ENCODE measurements at regions not wholly inside any gene's neighbourhood (a gene's known extent, or its start where the extent isn't known, plus 50 kb on each side); places are given as distances from the start of the nearest gene placed in this dataset.
A peak's percentile ranks its signal among the peaks of the same experiment; 100 is the strongest.

- DNase-seq = peak; percentile 70
Observed at GRCh38 chr10:42933448-42934340, 143.2 kb upstream of the RET start.

- DNase-seq = no peak
Observed at GRCh38 chr10:42934351-42934811, 142.5 kb upstream of the RET start.

- no peak for DNase-seq
Observed at GRCh38 chr10:42934842-42935241, 142.0 kb upstream of the RET start.

DNA sequence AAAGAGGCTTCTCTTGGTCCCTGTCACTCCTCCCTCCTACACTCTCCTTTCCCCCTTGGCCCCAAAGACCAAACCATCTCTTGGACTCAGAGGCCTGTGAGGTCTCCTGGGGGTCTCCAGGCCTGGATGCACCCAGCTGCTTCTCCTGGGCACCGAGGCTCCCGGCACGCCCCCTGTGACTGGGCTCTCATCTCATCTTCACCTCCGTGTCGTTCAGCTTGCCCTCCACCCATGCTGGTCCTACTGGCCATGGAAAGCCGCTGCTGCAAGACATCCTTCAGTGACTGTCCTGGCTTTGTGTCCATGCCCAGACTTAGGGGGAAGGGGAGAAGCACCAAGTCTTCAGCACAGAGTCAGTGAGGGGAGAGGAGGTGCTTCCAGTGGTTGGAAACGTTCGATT is 141.4 kb upstream of the RET start:
- no peak for DNase-seq

DNA sequence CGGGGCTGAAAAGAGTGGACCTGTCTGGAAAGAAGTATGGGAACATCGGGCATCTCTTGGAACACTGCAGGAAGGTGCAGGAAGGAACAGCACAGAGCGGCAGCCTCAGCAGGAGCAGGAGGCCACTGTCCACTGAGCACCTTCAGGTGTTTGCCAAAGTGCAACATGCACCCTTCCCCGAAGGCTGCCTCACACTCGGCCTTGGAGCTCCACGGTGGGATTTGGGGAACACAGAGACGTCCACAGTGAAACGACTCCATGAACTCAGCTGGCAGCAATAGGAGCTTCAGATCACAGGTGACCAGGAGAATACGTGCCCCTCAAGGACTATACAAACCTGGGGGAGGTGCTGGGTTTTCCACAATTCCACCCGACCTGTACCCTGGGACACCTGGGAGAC is 140.3 kb upstream of the RET start:
- DNase-seq = no peak

GRCh38 chr10:42937048-42937447 is 139.8 kb upstream of the RET start:
- no peak for DNase-seq

GRCh38 chr10:42937649-42938180 is 139.2 kb upstream of the RET start:
- DNase-seq = no peak

DNA sequence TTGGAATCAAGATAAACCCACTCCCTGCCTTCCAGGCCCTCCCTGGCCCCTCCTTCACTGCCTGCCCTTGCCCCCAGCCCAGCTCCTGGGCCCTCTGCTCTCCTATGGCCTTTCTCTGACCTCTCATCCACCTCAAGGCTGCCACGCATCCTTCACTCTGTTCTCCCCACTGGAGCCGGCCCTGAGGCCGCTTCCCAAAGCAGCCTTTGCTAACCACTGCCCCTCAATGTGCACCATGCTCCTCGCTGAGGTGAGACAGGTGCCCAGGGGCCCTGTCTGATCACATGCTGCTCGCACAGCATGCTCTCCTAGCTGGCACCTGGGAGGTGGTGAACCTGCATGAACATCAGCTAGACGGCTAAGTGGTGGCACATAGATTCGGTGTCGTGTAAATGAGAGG is 138.5 kb upstream of the RET start:
- DNase-seq = no peak

GRCh38 chr10:42939237-42939636 is 137.6 kb upstream of the RET start:
- no peak for DNase-seq

- no peak for DNase-seq
Observed at GRCh38 chr10:42939685-42940366, 137.0 kb upstream of the RET start.

- no peak for DNase-seq
Observed at GRCh38 chr10:42940487-42941294, 136.2 kb upstream of the RET start.

DNA sequence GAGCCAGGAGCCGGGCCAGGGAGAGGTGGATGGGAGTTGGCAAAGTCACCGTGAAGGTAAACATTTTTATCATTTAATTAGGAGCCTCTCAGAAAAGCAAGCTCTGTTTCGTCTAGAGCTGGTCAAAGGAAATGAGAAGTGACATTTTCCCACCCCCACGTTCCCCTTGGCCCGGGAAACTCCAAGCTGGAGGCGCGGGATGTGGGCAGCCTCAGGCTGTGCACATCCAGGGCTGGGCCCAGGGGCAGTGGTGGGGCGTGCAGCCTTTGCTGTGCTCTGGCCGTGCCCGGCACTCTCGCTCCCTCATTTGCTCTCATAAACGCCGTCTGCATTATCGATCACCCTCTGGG is 135.6 kb upstream of the RET start:
- no peak for DNase-seq

GRCh38 chr10:42941790-42942189 is 135.1 kb upstream of the RET start:
- DNase-seq = no peak

- no peak for DNase-seq
Observed at GRCh38 chr10:42942279-42942950, 134.5 kb upstream of the RET start.

DNA sequence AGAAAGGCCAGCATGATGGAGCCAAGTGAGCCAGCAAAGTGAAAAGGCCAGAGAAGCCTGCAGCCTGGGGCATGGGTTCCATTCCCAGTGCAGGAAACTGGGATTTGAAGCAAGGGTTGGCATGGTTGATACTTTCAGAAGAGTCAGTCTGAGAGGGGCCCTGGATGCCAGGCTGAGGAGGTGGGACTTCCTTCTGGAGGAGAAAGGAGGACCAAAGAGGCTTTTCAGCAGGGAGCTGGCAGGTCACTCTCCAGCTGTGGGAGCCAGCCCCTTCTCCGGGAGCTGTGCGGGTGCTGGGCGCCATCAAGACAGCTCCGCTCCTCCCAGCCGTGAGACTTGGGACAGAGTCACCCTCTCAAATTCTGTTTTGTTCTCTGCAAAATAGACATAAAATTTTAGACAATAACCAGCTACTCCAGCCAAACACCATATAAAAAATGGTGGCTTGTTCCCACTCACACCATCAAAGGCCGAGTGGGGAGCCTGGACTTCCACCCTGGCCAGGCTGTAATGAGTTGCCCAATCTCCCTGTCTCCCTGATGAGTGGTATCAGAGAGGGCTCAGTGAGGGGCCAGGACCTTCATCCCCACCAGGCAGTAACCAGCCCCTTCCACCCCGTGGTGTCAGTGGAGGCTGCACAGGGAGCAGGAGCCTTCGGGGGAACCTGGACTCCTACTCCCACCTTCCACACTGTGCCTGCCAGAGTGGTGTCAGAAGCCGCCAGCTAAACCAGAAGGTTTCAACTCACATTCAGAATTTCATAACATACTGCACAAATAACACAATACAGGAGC is 133.6 kb upstream of the RET start:
- no peak for DNase-seq

DNA sequence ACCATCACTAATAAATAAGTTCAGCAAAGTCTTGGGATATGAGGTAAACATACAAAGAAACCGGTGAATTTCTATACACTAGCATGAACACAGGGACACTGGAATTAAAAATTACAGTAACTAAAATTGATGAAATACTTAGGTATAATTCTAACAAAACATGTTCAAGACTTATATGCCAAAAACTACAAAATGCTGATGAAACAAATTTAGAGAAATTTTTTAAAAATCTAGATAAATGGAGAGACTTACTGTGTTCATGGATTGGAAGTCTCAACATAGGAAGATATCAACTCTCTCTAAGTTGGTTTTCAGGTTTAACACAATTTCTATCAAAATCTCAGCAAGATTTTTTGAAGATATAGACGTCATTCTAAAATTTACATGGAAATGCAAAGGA is 128.8 kb upstream of the RET start:
- DNase-seq = no peak

DNA sequence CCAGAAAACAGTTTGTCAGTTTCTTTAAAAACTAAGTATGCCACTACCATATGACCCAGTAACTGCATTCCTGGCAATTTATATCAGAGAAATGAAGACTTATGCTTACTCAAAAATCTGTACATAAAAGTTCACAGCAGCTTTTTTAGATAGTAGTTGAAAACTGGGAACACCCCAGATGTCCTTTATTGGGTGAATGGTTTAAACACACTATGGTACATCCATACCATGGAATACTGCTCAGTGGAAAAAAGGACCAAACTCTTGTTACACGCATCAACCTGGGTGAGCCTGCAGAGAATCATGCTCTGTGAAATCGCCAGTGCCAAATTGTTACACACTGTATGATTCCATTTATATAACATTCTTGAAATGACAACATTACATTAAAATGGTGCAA is 127.6 kb upstream of the RET start:
- DNase-seq = no peak

DNA sequence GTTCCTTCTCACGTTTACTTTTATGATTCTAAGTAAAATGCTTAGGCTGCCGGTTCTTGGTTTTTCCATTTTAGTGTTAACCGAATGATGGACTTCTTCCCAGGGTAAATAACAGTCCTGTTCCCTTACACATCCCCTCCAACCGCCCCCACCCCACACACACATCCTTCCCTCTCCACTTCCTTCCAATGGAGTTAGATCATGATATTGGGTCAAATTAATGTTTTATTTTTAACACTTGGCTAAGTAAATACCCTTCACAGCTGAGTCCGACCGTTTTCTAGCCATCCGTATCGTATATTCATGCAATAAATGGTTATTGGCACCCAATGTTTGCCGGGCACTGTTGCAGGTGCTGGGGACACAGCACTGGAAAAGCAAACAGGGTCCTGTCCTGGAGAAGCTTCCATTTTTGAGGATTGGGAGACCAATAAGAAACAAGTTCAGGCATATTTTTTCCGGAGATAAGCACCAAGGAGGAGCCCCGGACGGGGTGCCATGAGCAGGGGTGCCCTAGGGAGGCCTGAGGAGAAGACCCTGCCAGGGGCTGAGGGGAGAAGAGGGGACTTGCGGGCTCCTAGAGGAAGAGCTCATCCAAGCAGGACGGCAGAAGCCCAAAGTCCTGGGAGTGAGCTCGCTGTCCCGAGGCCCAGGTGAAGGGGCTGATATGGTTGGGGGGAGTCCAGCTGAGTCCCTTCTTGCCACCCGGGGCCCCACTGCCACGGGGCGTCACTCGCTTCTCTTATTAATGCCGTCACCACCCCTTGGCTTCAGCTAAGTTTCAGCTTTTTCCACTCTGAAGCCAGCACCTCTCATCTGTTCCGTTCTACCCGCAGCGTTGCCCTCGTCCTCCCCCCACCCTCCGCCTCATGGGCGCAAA is 126.0 kb upstream of the RET start:
- no peak for DNase-seq

DNA sequence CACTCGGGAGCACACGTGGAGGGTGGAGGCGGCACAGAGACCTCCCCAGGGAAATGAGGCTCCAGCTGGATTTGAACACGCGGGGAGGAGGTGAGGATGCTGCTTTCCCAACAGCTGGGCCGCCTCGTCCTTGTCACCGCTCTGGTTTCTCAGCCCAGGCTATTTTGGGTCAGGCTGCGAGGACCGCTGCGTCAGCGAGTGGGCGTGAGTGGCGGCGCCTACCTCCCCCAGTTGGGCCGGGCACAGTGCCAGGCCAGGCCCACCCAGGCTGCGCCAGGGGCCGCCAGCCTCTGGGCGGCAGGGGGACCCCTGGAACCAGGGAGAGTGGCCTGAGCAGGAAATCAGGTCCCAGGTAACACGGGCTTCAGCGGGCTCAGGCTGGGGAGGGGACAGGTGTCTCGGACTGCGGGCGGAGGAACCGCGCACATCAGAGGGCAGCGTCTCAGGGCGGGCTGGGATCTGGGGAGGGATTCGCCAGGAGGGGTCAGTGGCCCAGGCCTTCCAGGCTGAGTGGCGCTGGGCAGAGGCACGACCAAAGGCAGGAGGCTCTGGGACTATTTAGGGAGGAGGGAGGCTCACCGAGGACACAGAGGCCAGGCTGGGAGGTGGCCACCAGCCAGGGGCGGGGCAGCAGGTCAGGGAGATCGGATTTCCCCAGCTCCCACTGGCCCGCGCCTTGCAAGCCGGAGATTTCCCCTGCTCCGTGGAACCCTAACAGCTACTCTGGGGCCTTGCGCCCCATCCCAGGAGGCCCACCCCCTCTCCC is 125.2 kb upstream of the RET start:
- no peak for DNase-seq

DNA sequence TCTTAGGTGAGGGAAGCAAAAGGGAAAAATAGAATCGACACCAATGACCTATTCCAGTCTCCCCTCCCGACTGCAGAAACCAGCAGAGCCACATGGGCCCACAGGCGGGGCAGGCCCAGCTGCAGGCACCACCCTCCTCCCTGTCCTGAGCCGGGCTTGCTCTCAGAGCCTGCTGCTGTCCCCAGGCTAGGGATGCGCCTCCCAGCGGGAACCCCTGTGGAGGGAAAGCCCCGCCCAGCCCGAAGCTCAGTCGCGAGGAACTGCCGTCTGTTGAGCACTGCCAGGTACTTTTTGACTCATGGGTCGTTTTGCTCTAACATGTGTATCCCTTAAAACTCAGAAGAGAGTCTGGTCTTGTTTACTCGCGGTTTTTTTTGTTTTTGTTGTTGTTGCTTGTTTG is 124.5 kb upstream of the RET start:
- peak; percentile 34 for DNase-seq

All from NCI-H774 (cell line).